DND-41 (cell line): ENCODE measurements at regions not wholly inside any gene's neighbourhood (a gene's known extent, or its start where the extent isn't known, plus 50 kb on each side); places are given as distances from the start of the nearest gene placed in this dataset.
"Not testable (repeated sequence)": the region's sequence is repeated elsewhere in the genome, so short reads cannot be mapped to it uniquely, and the experiment has no call there.

Experiments
- EZH2 ChIP-seq: IDR thresholded peaks from 3 replicates; pipeline ENCODE4 v1.6.1; 2012; ENCODE audit warnings: borderline replicate concordance, low read depth, mild to moderate bottlenecking, moderate library complexity, low read length, inconsistent platforms; ENCODE audit not compliant: severe bottlenecking
- TF ChIP-seq, protein P1 (sequence below): IDR thresholded peaks from 2 replicates; pipeline ENCODE4 v1.5.1; 2012; ENCODE audit warnings: borderline replicate concordance, low read length, moderate library complexity, mild to moderate bottlenecking; ENCODE audit not compliant: poor library complexity, severe bottlenecking; ENCODE audit errors: extremely low read depth

DNA sequence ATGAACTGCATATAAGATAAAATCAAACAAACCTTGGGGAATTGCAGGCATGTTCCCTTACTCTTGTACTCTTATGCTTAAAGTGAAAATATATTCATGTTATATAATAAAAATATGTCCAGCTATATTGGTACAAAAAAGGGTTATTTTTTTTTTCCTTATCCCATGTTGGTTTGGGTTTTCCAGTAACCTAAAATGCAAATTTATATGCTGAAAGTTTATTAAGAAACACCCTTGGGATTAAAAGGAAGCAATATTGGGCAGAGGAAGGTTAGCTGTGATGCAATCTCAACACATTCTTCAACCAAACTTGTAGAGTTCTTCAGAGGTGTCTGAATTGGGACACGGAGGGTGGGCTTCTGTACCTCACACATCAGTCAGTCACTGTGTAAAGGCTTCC, 97.7 kb downstream of the XKR3 start:
- not testable (repeated sequence) for TF ChIP-seq EZH2
- TF ChIP-seq, protein P1, sequence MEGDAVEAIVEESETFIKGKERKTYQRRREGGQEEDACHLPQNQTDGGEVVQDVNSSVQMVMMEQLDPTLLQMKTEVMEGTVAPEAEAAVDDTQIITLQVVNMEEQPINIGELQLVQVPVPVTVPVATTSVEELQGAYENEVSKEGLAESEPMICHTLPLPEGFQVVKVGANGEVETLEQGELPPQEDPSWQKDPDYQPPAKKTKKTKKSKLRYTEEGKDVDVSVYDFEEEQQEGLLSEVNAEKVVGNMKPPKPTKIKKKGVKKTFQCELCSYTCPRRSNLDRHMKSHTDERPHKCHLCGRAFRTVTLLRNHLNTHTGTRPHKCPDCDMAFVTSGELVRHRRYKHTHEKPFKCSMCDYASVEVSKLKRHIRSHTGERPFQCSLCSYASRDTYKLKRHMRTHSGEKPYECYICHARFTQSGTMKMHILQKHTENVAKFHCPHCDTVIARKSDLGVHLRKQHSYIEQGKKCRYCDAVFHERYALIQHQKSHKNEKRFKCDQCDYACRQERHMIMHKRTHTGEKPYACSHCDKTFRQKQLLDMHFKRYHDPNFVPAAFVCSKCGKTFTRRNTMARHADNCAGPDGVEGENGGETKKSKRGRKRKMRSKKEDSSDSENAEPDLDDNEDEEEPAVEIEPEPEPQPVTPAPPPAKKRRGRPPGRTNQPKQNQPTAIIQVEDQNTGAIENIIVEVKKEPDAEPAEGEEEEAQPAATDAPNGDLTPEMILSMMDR = not testable (repeated sequence)
